Suprapubic skin (tissue), 3 donors: ENCODE measurements at regions not wholly inside any gene's neighbourhood (a gene's known extent, or its start where the extent isn't known, plus 50 kb on each side); places are given as distances from the start of the nearest gene placed in this dataset.

Experiments used
- POLR2A ChIP-seq, 2 donors: fragments of 450-650 bp; IDR thresholded peaks; one replicate each; pipeline ENCODE4 v1.6.1; 2017; ENCODE audit warnings: antibody characterized with exemption in 2 of 2, mild to moderate bottlenecking in 2 of 2, moderate library complexity in 2 of 2
- TF ChIP-seq, protein P1 (sequence below), 2 donors: fragments of 200-600 bp in 1 of 2; fragments of 450-650 bp in 1 of 2; sonication (generic) in 1 of 2; IDR thresholded peaks; one replicate each; pipeline ENCODE4 v1.5.1; 2016 to 2019; ENCODE audit warnings: antibody characterized with exemption in 2 of 2, mild to moderate bottlenecking in 1 of 2, moderate library complexity in 1 of 2

GRCh38 chr5:52007230-52007858 is 624.1 kb downstream of the ISL1 start:
- no peak for TF ChIP-seq POLR2A (IDR thresholded peaks at IDR 0.05)
- TF ChIP-seq, protein P1, sequence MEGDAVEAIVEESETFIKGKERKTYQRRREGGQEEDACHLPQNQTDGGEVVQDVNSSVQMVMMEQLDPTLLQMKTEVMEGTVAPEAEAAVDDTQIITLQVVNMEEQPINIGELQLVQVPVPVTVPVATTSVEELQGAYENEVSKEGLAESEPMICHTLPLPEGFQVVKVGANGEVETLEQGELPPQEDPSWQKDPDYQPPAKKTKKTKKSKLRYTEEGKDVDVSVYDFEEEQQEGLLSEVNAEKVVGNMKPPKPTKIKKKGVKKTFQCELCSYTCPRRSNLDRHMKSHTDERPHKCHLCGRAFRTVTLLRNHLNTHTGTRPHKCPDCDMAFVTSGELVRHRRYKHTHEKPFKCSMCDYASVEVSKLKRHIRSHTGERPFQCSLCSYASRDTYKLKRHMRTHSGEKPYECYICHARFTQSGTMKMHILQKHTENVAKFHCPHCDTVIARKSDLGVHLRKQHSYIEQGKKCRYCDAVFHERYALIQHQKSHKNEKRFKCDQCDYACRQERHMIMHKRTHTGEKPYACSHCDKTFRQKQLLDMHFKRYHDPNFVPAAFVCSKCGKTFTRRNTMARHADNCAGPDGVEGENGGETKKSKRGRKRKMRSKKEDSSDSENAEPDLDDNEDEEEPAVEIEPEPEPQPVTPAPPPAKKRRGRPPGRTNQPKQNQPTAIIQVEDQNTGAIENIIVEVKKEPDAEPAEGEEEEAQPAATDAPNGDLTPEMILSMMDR (IDR thresholded peaks at IDR 0.05), result peak; percentile 4 to 35
